CD4-positive, alpha-beta T cell treated with Interleukin-21 for 1 hour (primary cell): ENCODE measurements at regions not wholly inside any gene's neighbourhood (a gene's known extent, or its start where the extent isn't known, plus 50 kb on each side); places are given as distances from the start of the nearest gene placed in this dataset.
"Not testable (repeated sequence)": the region's sequence is repeated elsewhere in the genome, so short reads cannot be mapped to it uniquely, and the experiment has no call there.

ENCODE experiments used
- DNase-seq: peaks from one replicate; pipeline ENCODE4 v3.0.0-alpha.2; 2020

DNA sequence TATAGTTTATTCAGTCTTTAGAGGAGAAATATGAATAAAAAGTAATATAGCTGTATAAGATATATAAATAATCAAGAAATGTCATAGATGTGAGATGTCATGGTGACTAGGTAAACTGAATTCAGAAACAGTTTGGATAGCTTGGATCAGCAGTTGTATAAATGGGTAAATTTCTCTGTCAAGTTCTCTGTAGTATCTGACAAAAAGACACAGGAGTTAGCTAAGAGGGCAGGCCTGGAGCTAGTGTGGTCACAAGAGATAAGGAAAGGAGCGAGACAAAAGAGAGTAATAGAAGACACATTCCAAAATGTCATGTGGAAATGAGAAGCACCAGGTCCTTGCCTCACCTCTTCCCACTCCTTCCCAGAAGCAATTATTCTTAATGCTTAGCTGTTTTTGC is 349.0 kb downstream of the LMO7 start:
- no peak for DNase-seq

DNA sequence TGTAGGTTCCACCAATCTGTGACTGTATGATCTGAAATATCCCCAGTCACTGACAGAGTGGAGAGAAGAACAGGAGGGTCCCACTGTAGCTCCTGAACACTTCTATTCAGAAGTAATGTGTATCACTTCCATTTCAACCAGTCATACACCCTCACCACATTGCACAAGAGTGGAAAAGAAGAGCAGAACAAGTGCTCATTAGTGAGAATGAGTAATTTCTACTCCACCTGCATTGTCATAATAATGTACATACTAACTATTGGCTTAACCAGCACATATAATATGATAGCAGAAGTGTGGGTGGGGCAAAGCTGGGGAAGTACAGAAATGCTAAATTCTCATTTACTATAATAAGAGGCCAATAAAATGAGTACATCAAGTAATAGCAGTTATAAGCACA is 342.7 kb downstream of the LMO7 start:
- no peak for DNase-seq

DNA sequence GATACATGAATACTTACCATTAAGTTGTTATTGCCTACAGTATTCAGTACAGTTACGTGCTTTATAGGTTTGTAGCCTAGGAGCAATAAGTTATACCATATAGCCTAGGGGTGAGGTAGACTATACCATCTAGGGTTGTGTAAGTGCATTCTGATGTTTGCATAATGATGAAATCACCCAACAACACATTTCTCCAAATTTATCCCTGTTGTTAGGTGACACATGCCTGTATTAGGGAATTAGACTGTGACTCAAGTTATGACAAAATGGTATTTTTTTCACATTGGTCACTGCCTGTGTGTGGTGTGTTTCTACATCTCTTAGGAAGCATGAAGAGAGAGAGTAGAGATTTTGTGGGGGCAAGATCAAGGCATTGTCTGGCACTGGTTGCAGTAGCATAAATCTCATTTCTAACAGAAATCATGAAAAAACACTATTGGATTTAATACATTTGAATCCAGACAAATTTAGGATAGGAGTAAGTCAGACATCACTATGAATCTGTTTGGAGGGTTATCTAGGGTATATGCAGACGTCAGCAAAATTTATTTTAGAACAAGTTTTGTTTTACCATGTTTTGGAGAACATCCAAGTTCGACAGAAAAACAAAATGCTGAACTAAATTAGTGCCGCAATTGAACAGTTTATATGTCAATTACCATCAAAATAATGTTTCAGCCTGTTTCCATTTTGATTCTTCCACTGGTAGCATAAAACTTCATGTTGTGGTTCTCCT is 332.1 kb downstream of the LMO7 start:
- no peak for DNase-seq

DNA sequence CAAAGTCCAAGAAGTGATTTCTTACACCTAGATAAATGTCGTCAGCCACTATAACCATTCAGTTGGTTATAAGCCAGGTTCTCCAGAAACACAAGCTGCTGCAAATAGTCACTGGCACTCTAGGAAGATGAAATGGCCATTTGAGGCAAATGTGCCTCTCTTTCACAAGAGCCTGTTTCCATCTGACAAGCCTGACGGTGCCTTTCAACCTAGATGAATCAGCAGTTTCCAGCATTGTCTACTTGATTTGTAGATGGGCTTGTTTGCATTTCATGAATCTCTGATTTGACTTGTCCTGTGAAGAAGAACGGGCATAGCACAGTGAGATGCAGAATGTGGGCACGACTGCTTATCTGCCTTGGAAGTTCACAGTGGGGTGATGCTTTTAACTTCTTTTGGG is 327.2 kb downstream of the LMO7 start:
- DNase-seq = no peak

DNA sequence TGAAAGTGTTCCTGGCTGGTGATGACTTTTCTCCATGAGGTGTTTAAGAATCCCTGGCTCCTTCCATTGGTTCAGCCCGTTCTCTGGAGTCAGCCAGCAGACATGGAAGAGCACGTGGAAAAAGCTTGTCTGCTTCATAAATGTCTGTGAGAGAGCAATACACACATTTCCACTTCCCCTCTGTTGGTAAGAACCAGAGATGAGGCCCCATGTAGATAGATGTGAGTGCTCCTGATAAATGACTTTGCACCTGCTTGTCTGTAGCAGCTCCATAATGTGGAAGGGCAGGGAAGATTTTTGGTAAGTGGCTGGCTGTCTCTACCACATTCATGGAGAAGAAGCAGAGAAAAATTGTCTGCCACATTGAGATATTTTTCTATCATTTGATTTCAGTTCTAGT is 325.8 kb downstream of the LMO7 start:
- no peak for DNase-seq

DNA sequence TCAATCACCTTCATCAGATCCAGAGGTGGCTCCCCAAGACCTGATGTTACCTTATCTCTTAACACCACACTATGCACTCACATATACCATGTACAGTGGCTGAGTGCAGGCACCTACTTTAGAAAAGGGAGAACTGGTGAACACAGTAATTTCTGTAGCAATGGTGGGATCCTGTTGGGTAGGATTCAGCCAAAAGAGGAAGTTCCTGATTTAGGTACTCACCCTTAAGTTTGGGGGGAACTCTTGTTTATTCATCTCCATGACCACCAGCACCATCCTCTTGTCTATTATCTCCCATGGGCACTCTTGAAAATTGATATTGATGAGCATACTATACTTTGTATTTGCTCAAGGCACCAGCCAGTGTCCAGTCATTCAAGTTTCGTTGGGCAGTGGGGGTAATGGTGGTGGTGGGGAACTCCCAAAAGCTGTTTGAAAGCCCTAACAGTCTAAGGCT is 324.4 kb downstream of the LMO7 start:
- no peak for DNase-seq

DNA sequence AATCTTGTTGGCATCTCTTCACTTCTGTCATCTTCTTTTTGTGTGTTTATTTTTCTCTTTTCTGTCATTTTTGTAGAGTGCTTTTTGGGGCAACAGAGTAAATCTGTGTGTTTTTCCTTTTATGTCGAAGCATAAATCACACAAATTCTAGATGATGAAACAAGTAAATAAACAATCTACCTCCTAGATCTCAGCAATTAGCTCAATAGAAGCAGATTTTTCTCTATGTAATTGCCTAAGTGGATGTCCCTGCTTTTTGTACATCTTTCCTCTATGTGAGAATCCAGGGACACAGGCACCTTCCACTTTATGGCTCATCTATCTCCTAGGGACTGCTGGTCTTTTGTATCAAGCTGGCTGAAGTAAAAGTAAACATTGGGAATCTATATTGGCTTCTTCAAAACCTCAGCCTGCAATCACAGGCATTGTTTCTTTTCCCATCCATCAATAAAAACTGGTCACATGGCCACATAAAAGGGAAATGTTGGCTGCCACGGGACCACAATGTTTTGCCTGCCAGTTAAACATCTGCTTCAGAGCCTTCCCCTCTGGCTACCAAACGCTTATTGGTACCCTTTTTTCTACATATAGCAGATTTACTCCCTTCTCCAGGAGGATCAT is 323.8 kb downstream of the LMO7 start:
- DNase-seq = no peak

DNA sequence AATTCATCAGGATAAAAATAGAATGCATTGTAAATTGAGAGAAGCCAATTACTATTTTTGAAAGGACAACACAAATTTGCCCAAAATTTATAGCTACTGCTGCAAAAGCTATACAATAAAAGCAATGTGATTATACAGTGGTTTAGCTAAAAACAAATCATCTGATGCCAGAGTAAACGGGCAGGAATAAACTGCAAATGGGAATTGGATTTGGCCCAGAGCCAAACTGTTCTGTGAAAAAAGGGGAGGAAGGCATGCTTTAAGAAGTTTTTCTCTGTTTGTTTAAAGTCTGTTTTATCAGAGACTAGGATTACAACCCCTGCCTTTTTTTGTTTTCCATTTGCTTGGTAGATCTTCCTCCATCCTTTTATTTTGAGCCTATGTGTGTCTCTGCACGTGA is 317.5 kb downstream of the LMO7 start:
- not testable (repeated sequence) for DNase-seq

DNA sequence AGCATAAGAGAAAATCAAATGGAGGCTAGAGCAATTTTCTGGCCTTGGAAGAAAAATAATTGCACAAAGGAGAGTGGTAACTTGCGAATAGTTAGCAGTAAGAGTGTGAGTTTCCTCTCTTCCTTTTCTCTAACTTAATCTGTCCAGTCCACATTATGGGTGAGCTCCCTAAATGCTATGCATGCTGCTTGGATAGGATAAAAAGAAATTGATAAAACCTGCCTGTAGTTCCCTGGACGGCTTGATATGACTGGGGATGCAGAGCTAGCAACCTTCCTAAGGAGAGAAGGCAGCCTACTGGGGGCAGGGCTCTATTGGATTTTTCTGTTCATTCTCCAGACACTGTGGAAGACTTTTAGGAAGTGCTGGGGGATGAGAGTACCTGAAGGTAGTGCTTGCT is 311.3 kb downstream of the LMO7 start:
- no peak for DNase-seq

DNA sequence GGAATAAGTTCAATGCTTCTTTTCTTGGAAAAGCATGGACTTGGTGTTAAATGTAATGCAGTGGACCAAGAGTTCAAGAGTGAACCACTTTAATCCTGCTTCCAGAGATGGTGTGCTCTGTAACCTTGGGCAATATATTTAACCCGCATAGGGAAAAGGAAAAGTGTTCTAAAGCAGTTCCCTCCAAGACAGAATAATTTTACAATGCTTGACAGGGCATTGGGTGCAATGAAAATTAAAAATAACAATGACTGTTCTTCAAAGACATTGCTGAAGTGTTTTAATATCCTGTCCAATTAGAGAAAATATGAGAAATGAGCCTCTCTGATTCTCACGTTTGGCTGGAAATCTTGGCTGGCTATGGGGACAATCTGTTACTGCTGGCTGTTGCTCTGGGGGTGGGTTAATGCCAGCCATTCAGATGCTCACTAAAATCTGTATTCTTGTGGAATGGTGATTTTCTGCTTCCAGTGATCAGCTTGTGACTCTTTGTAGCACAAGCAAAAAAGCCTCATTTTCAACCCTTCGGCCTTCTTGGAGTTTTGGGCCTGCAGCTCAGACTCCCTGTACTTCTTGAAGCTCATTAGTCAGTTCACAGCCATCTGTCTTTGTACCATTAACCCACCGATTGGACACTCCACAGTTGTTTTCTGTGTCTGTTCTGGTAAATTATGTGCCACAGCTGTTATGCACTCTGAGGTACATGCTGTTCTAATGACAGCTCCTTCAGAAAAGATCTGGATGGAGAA is 310.6 kb downstream of the LMO7 start:
- no peak for DNase-seq

DNA sequence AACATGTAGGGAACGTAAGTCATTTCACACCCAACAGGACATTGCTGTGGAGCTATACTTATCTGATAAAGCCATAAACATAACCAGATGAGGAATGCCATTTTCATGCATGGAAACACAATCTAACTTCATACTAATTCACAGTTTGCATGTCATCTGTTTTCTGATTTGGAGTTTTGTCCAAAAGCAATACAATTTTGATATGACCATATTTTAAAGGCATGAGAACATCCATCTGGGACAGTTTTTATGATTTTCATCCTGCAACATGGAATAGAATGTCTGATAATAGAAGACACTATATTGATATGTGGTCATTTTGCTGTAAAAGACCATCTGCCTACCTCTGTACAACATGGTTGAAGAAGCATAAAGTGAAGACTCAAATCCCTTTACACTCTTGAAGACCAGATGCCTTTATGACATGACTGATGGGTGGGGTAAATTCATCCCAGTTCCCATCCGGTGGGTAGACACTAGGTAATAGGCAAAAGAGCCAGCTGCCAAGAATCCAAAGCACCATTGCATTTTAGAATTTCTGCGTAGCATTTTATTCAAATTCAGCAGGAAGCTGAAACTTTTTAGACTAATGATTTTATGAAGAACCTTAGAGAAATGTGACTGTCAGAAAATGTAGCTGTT is 309.8 kb downstream of the LMO7 start:
- no peak for DNase-seq

DNA sequence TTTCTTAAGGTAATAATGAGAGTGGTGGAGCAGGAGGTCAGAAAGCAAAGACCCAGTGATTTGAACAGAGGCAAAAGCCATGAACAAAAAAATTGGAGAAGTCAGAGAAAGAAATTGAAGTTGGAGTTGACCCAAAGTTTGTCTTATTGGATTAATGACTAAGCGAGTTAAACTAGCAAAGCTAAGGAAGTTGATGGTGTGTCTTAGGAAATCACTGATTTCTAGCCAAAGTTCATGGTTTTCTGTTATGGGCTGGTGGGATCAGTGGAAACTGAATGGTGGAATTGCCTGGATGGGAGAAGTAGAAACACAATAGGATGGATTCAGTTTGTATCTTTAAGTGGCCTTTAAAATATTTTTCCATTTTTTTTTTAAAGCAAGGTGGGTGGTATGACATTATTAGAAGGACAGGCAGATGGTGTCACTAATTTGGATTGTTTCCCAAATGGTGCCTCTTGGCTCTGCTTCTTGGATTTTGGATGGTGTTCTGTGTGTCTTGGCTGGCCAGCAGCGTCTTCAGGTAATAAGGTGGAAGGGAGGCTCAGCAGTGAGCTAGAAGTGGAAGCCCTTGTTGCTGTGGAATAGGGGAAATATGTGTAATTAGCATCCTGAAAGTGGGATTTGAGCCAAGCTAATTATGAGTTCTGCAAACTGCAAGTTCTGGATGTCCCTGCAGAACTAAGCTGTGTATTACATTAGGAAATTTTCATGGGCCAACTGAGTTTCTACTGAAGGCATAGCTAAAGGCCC is 302.9 kb downstream of the LMO7 start:
- DNase-seq = no peak

DNA sequence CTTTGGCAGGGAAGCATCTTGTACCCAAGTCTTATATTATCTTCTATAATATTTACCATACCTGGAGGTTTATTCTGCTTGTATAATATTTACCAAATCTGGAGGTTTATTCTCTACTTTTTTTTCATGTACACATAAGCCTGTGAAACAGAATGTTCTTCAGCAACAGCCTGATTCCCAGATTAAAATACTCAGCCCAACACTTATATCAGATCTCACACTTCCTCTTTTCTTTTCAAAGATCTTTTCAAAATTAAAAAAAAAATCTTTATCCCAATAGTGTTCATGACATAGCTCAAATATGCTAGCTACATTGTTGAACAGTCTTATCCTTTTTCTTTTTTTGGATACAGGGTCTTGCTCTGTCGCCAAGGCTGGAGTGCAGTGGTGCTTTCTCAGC is 300.7 kb downstream of the LMO7 start:
- no peak for DNase-seq

DNA sequence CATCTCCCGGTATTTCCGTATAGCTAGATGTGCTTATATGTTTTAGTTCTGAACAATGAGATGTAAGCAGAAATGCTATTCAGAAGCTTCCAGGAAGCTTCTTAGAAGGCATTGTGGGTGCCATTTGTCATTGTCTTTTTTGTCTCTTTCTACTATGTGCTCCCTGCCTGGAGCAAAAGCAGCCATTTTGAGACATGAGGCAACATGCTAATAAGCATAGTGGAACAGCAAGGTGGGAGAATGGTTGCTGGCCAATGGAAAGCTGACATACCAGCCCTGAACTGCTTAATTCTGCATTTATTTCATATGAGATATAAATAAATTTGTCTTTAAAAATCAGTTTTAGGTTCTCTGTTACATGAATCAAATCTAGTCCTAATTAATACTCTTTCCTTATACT is 299.7 kb downstream of the LMO7 start:
- DNase-seq = no peak

DNA sequence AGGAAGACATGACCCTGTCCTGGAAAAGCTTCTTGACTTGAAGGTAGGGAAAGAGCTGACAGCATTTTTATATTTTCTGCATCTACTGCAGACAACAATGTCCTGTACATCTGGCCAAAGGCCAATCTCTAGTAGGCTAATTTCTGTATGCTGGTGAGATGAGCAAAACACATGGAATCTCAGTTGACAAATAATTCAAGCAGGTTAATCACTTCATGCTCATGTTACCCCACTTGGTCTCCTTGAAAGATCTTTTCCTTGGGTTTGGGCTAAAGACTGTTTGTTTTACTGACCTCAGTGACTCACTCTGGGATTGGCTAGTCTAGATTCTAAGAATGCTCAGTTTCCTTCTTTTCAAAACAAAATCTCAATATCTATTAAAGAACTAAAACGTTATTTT is 298.8 kb downstream of the LMO7 start:
- no peak for DNase-seq

DNA sequence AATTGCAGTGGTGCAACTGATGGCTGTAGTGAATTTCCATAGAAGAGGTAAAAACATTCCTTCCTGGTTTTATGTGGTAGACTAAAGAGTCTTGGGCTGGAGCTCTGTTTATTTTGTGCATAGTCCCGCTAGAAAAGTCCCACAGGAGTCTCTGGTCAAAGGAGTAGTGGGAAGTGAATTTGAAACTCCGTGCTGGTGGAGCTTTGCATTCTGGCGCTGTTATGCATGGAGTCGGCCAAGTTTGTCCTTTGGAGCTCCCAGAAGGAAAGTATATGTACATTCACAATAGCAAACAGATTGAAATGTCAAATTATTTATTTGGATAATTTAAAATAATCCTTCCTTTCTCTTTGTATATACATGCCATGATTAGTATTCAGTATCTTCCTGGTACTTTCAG is 296.5 kb downstream of the LMO7 start:
- DNase-seq = no peak

DNA sequence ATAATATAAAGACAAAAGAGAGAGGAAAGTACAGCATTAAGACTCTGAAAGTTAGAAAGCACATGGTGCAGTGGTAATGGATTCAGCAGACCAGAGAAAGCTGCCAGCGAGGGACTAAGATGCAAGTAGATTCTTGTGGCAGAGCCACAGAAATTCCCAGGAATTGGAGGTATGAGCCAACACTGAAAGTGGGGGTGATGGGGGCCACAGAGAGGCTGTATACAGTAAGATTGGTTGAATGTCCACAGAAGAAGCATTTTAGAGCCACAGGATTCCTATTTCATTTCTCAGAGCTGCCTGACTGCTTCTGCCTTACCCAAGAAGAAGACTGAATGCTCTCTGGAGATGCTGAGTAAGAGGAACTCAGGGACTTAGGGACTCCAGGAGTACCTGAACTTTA is 295.0 kb downstream of the LMO7 start:
- no peak for DNase-seq

DNA sequence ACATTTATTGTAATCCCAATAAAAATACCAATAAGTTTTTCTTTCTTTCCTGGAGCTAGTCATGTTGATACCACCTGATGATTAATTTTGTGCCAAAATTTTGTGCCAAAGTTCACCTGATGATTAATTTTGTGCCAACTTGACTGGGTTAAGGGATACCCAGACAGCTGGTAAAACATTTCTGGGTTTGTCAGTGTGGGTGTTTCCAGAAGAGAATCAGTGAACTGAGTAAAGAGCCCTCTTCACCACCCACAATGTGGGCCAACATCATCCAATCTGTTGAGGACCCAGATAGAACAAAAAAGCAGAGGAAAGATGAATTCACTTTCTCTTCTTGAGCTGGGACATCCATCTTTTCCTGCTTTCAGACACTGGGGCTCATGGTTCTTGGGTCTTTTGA is 292.9 kb downstream of the LMO7 start:
- DNase-seq = no peak

DNA sequence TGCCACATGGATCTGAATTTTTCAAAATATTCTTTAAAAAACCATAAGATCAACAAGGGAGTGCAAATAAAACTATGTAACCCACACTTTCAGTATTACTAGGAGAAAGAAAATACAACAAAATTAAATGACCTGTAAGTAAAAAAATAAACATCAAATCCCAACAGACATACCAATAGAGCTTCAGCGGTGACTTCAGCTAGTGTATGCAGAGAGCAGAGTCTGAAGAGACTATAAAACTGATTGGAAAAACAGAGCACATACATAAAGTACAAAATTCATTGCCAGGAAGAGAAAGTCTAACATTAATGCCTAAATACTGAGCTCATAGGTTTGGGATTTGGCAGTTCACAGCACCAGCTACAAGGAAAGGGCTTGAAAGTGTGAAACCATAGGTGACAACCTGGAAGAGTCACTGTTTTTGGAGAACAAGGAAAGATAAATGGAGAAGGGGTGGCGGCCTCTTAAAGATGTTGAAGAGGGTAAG is 291.1 kb downstream of the LMO7 start:
- no peak for DNase-seq

DNA sequence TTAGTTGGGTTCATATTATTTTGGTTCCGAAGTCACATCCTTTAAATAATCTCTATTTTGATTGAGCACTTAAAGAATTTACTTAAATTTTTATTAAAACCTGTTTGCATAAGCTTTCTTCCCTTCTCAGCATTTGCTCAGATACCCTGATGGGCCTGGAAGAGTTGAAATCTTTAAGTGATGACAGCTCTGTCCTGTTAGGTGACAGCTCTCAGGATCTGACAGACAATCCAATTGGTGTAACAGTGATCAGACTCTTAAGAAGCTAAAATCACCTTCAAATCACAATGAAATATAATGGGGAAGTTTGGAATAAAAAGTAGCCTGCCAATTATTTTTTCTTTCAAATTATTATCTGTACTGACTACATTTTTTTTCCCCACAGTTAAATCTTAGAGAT is 284.4 kb downstream of the LMO7 start:
- DNase-seq = no peak

DNA sequence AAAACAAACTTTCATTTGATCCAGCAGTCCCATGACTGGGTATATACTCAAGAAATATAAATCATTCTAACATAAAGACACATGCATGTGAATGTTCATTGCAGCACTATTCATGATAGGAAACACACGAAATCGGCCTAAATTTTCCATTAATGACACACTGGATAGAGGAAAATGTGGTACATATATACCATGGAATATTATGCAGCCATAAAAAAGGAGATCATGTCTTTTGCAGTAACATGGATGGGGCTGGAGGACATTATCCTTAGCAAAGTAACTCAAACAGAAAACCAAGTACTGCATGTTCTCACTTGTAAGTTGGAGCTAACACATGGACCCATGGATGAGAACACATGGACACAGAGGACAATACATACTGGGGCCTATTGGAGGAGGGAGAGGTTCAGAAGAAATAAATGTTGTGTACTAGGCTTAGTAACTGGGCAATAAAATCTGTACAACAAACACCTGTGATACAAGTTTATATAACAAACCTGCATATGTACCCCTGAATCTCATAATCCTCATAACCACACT is 283.6 kb downstream of the LMO7 start:
- DNase-seq = no peak

DNA sequence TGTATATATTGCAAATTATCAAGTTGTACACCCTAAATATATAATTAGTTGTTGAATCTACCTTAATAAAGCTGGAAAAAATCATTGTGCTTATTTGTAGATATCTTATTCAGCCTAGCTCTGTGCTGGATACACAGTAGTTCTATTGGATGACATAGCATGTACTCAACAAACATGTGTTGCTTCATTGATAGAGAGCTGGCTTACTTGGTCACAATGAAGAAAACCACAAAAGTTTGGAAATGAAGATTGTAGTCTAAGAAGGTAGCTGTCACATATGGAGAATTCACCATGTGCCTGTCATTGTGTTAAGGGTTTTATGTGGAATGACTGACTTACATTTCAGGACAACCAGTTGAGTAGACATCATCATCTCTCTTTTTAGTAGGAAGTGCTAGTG is 278.9 kb downstream of the LMO7 start:
- no peak for DNase-seq

DNA sequence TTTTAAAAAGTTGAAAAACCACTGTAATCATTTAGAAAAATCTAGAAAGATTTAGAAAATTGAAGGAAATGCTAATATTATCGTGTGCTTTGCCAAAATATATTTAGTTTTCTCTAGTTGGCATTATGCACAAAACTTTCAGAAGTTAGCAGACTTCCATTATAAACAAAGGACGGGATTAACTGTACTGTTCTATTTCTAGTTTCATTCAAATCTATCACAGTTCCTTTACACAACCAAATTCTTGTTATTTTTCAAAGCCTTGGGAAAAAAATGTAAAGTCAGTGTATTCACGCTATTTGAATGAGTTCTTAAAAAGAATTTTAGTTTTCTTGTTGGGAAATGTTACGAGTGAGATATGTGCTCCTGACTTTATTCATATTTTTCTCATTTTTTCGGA is 277.8 kb downstream of the LMO7 start:
- no peak for DNase-seq
